Astrocyte of the spinal cord (primary cell): ENCODE measurements at regions not wholly inside any gene's neighbourhood (a gene's known extent, or its start where the extent isn't known, plus 50 kb on each side); places are given as distances from the start of the nearest gene placed in this dataset.
"Not testable (repeated sequence)": the region's sequence is repeated elsewhere in the genome, so short reads cannot be mapped to it uniquely, and the experiment has no call there.

Source experiments
- DNase-seq: peaks from one replicate; pipeline ENCODE4 v3.0.0; 2011; ENCODE audit warnings: low read depth, low spot score
- H3K4me3 ChIP-seq: 2 replicates; pipeline ENCODE4 v1.5.1; 2011; ENCODE audit warnings: low read depth, mild to moderate bottlenecking, low read length, moderate library complexity
- in situ Hi-C: cut with HindIII; loops from 2 replicates; pipeline ENCODE4 v1.10.0; 2017; ENCODE audit warnings: low sequenced_read_pairs
- TF ChIP-seq, protein P1 (sequence below): IDR thresholded peaks from 2 replicates; pipeline ENCODE4 v1.5.1; 2012; ENCODE audit warnings: low read depth, mild to moderate bottlenecking, low read length, inconsistent platforms

- TF ChIP-seq, protein P1, sequence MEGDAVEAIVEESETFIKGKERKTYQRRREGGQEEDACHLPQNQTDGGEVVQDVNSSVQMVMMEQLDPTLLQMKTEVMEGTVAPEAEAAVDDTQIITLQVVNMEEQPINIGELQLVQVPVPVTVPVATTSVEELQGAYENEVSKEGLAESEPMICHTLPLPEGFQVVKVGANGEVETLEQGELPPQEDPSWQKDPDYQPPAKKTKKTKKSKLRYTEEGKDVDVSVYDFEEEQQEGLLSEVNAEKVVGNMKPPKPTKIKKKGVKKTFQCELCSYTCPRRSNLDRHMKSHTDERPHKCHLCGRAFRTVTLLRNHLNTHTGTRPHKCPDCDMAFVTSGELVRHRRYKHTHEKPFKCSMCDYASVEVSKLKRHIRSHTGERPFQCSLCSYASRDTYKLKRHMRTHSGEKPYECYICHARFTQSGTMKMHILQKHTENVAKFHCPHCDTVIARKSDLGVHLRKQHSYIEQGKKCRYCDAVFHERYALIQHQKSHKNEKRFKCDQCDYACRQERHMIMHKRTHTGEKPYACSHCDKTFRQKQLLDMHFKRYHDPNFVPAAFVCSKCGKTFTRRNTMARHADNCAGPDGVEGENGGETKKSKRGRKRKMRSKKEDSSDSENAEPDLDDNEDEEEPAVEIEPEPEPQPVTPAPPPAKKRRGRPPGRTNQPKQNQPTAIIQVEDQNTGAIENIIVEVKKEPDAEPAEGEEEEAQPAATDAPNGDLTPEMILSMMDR, result no peak
- in situ Hi-C loops, result no loop called here
- DNase-seq, result no peak
- H3K4me3 ChIP-seq, result no peak overlapping the region
These were observed 283.4 kb upstream of the TBX18 start for GRCh38 chr6:85047818-85048217.

DNA sequence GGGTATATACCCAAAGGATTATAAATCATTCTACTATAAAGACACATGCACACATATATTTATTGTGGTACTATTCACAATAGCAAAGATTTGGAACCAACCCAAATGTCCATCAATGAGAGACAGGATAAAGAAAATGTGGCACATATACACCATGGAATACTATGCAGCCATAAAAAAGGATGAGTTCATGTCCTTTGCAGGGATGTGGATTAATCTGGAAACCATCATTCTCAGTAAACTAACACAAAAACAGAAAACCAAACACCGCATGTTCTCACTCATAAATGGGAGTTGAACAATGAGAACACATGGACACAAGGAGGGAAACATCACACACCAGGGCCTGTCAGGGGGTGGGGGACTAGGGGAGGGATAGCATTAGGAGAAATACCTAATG lies 281.4 kb upstream of the TBX18 start:
- DNase-seq, H3K4me3 ChIP-seq, in situ Hi-C loops: not testable (repeated sequence)

DNA sequence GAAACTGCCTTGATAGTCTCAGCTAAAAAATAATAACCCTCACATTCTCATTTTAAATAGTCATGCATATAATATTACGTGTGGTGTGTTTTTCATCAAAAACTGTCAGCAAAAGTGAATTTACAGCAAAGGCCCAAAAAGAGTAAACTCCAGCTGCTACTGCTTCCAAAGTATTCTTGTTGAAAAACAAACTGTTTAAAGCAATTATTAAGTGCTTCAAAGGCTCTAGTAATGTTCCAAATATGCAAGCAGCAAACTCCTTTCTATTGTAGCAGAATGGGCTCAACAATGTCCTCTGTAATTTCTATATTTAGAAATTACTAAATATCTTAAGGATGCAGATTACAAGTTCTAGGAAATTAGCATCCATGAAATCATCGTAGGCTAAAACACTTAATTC lies 280.0 kb upstream of the TBX18 start:
- H3K4me3 ChIP-seq, result no peak overlapping the region
- TF ChIP-seq, protein P1, result no peak
- DNase-seq, result no peak
- in situ Hi-C loops, result no loop called here

GRCh38 chr6:85041376-85041775 lies 277.0 kb upstream of the TBX18 start:
- TF ChIP-seq, protein P1, result no peak
- no peak for DNase-seq

GRCh38 chr6:85037221-85037620 lies 272.8 kb upstream of the TBX18 start:
- H3K4me3 ChIP-seq, result no peak overlapping the region
- in situ Hi-C loops, result no loop called here
- TF ChIP-seq, protein P1, result no peak
- DNase-seq, result no peak

More at GRCh38 chr6:85041376-85041775, 277.0 kb upstream of the TBX18 start:
- in situ Hi-C loops, result no loop called here
- H3K4me3 ChIP-seq, result no peak overlapping the region

DNA sequence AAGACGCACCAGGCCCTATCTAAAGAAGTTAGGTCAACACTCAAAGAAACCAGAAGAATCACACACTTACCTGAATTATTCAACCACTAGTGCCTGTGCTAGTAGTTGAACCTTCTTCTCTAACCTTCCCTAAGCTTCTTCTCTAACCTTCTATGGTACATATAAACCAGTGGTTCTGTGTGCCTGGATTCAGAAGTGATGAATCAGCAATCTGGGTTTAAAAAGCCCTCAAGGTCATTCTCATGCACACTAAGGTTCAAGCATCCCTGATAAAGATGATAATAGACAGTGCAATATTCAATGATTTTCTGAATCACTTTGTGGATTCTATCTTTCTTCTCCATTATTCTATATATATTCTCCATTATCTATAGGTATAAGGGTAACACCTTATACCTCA lies 271.4 kb upstream of the TBX18 start:
- in situ Hi-C loops, result no loop called here
- H3K4me3 ChIP-seq, result no peak overlapping the region
- no peak for DNase-seq
- TF ChIP-seq, protein P1, result no peak

DNA sequence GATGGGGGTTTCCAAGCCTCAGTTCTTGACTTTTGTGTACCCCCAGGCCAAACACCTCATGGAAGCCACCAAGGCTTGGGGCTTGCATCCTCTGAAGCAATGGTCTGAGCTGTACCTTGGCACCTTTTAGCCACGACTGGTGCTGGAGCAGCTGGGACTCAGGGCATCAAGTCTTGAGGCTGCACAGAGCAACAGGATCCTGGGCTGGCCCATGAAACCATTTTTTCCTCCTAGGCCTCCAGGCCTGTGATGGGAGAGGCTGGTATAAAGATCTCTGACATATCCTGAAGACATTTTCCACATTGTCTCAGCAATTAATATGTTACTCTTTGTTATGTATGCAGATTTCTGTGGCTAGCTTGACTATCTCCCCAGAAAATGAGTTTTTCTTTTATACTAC lies 269.1 kb upstream of the TBX18 start:
- no peak overlapping the region for H3K4me3 ChIP-seq
- TF ChIP-seq, protein P1, result no peak
- in situ Hi-C loops, result no loop called here
- no peak for DNase-seq
